H1 (cell line): ENCODE measurements at regions not wholly inside any gene's neighbourhood (a gene's known extent, or its start where the extent isn't known, plus 50 kb on each side); places are given as distances from the start of the nearest gene placed in this dataset.

Experiments
- CTCF ChIA-PET: fragments of 300-600 bp; sonication (Branson Sonifier 250); formaldehyde crosslinking; loops from one replicate; lab custom pipeline; 2021; ENCODE audit not compliant: partially characterized antibody; lab: Charles Lee
- POLR2A ChIA-PET: fragments of 300-600 bp; sonication (Branson Sonifier 250); formaldehyde crosslinking; loops from one replicate; lab custom pipeline; 2021; ENCODE audit warnings: inconsistent platforms; ENCODE audit not compliant: partially characterized antibody; lab: Charles Lee
- DNase-seq, 2 experiments: peaks; one replicate each; pipeline versions ENCODE4 v3.0.0 to v3.0.0-alpha.2; 2010 to 2022; ENCODE audit warnings: low spot score in 2 of 2, low read depth in 1 of 2, mixed read lengths in 1 of 2
- FAIRE-seq: peaks from 2 replicates; lab custom pipeline; 2011; peaks lifted over from hg19 to GRCh38; lab: Jason Lieb, UNC
- H2AFZ ChIP-seq: 2 replicates; pipeline ENCODE4 v1.8.1; 2012; ENCODE audit warnings: low read length, inconsistent platforms
- H2AK5ac ChIP-seq: 2 replicates; pipeline ENCODE4 v1.6.1; 2013; ENCODE audit warnings: low read depth, low read length
- H2BK120ac ChIP-seq: replicated peaks from 2 replicates; pipeline ENCODE3; 2013; ENCODE audit warnings: low read depth, low read length, inconsistent platforms
- H2BK12ac ChIP-seq: 2 replicates; pipeline ENCODE4 v1.6.1; 2013; ENCODE audit warnings: low read depth, low read length
- H2BK15ac ChIP-seq: 2 replicates; pipeline ENCODE4 v1.6.1; 2013; ENCODE audit warnings: low read length
- H2BK20ac ChIP-seq: 2 replicates; pipeline ENCODE4 v1.6.1; 2013; ENCODE audit warnings: low read length
- H2BK5ac ChIP-seq: 2 replicates; pipeline ENCODE4 v1.6.1; 2013; ENCODE audit warnings: low read depth, low read length
- H3K14ac ChIP-seq: 2 replicates; pipeline ENCODE4 v1.6.1; 2013; ENCODE audit warnings: inconsistent platforms; ENCODE audit not compliant: insufficient read length
- H3K18ac ChIP-seq: 2 replicates; pipeline ENCODE4 v1.6.1; 2013; ENCODE audit warnings: low read length; ENCODE audit errors: extremely low read depth
- H3K23ac ChIP-seq: 2 replicates; pipeline ENCODE4 v1.6.1; 2013; ENCODE audit warnings: inconsistent platforms; ENCODE audit not compliant: insufficient read length
- H3K23me2 ChIP-seq: 2 replicates; pipeline ENCODE4 v1.6.1; 2013; ENCODE audit warnings: low read depth, low read length
- H3K27ac ChIP-seq: 2 replicates; pipeline ENCODE4 v1.6.1; 2011; ENCODE audit warnings: low read depth, low read length, inconsistent platforms
- H3K27me3 ChIP-seq, 4 experiments: replicated peaks in 1 of 4; 1 replicate in 1 of 4; 2 replicates in 3 of 4; pipeline versions ENCODE4 v1.6.1 to v1.8.1; 2011 to 2013; ENCODE audit warnings: low read length in 3 of 4, mild to moderate bottlenecking in 3 of 4, inconsistent platforms in 2 of 4, mixed read lengths in 2 of 4, moderate library complexity in 1 of 4; ENCODE audit not compliant: control insufficient read depth in 3 of 4, insufficient read depth in 3 of 4; ENCODE audit errors: extremely low read depth in 1 of 4
- H3K36me3 ChIP-seq, 4 experiments: 2 replicates each; pipeline versions ENCODE4 v1.6.1 to v1.8.1; 2011 to 2013; ENCODE audit warnings: mild to moderate bottlenecking in 4 of 4, low read length in 3 of 4, moderate library complexity in 2 of 4, control low read depth in 1 of 4, inconsistent platforms in 1 of 4; ENCODE audit not compliant: insufficient read depth in 4 of 4, control insufficient read depth in 2 of 4
- H3K4ac ChIP-seq: replicated peaks from 2 replicates; pipeline ENCODE3; 2013; ENCODE audit warnings: low read length, low read depth, mixed read lengths, inconsistent platforms; ENCODE audit not compliant: insufficient read length
- H3K4me1 ChIP-seq, 4 experiments: replicated peaks in 1 of 4; 1 replicate in 1 of 4; 2 replicates in 3 of 4; pipeline versions ENCODE4 v1.6.1 to v1.8.1; 2011 to 2013; ENCODE audit warnings: low read length in 3 of 4, inconsistent platforms in 2 of 4, mixed read lengths in 1 of 4; ENCODE audit not compliant: insufficient read depth in 4 of 4, control insufficient read depth in 3 of 4
- H3K4me2 ChIP-seq, 2 experiments: 2 replicates each; pipeline versions ENCODE4 v1.6.1 to v1.8.1; 2011 to 2013; ENCODE audit warnings: low read depth in 2 of 2, low read length in 2 of 2, control low read depth in 1 of 2, inconsistent platforms in 1 of 2, mild to moderate bottlenecking in 1 of 2; ENCODE audit not compliant: insufficient read depth in 1 of 2
- H3K4me3 ChIP-seq, 4 experiments: fragments of 200-600, 300-600 bp in 1 of 4; sonication (generic), shearing (Covaris generic), sonication (Bioruptor Twin) in 1 of 4; 2 replicates each; pipeline versions ENCODE4 v1.5.1 to v1.8.1; 2011 to 2016; ENCODE audit warnings: low read length in 4 of 4, low read depth in 3 of 4, control low read depth in 2 of 4, inconsistent platforms in 2 of 4, mild to moderate bottlenecking in 2 of 4, mixed read lengths in 1 of 4, moderate library complexity in 1 of 4; ENCODE audit not compliant: insufficient read depth in 2 of 4; ENCODE audit errors: extremely low read depth in 1 of 4
- H3K56ac ChIP-seq: replicated peaks from 2 replicates; pipeline ENCODE3; 2013; ENCODE audit warnings: low read depth, mild to moderate bottlenecking, mixed read lengths, low read length, inconsistent platforms; ENCODE audit not compliant: insufficient read length
- H3K79me1 ChIP-seq: 2 replicates; pipeline ENCODE4 v1.6.1; 2013; ENCODE audit warnings: low read depth, low read length, control low read depth
- H3K79me2 ChIP-seq, 2 experiments: 2 replicates each; pipeline versions ENCODE4 v1.6.1 to v1.8.1; 2012 to 2013; ENCODE audit warnings: low read length in 2 of 2, mild to moderate bottlenecking in 2 of 2, inconsistent platforms in 1 of 2; ENCODE audit not compliant: insufficient read depth in 2 of 2, control insufficient read depth in 1 of 2
- H3K9ac ChIP-seq, 4 experiments: replicated peaks in 1 of 4; 1 replicate in 1 of 4; 2 replicates in 3 of 4; pipeline versions ENCODE4 v1.6.1 to v1.8.1; 2011 to 2013; ENCODE audit warnings: low read depth in 3 of 4, low read length in 3 of 4, control low read depth in 2 of 4, mild to moderate bottlenecking in 2 of 4, moderate library complexity in 2 of 4, inconsistent platforms in 1 of 4; ENCODE audit errors: extremely low read depth in 1 of 4
- H3K9me3 ChIP-seq, 2 experiments: 2 replicates each; pipeline versions ENCODE4 v1.6.1 to v1.8.1; 2012 to 2013; ENCODE audit warnings: mild to moderate bottlenecking in 2 of 2, moderate library complexity in 2 of 2, control low read depth in 1 of 2, inconsistent platforms in 1 of 2, low read depth in 1 of 2, low read length in 1 of 2, mixed read lengths in 1 of 2; ENCODE audit not compliant: insufficient read depth in 2 of 2
- H4K20me1 ChIP-seq, 2 experiments: replicated peaks in 1 of 2; 2 replicates each; pipeline versions ENCODE3 to v1.8.1; 2011 to 2013; ENCODE audit warnings: inconsistent platforms in 2 of 2, low read length in 2 of 2, mild to moderate bottlenecking in 1 of 2; ENCODE audit not compliant: insufficient read depth in 2 of 2, control insufficient read depth in 1 of 2
- H4K5ac ChIP-seq: 2 replicates; pipeline ENCODE4 v1.6.1; 2013; ENCODE audit warnings: low read length, low read depth, mixed read lengths, inconsistent platforms; ENCODE audit not compliant: insufficient read length
- H4K8ac ChIP-seq: 2 replicates; pipeline ENCODE4 v1.8.0; 2013; ENCODE audit warnings: mild to moderate bottlenecking, moderate library complexity, low read length, inconsistent platforms; ENCODE audit not compliant: insufficient read depth; ENCODE audit errors: extremely low read depth
- H4K91ac ChIP-seq: replicated peaks from 2 replicates; pipeline ENCODE3; 2013; ENCODE audit warnings: low read length, mixed read lengths, inconsistent platforms; ENCODE audit not compliant: insufficient read length
- ASH2L ChIP-seq: fragments of 200-600, 300-600 bp; sonication (generic); IDR thresholded peaks from one replicate; pipeline ENCODE4 v1.7.1; 2017; ENCODE audit warnings: low read length
- BRCA1 ChIP-seq: IDR thresholded peaks from 2 replicates; pipeline ENCODE4 v1.6.1; 2012; ENCODE audit warnings: low read depth, low read length, improper control_type of control experiment
- CHD1 ChIP-seq: IDR thresholded peaks from 2 replicates; pipeline ENCODE4 v1.6.1; 2012; ENCODE audit warnings: low read depth, low read length, improper control_type of control experiment
- EGR1 ChIP-seq: IDR thresholded peaks from 2 replicates; pipeline ENCODE4 v1.6.1; 2011; ENCODE audit warnings: low read depth, low read length, borderline replicate concordance
- JUND ChIP-seq: IDR thresholded peaks from 2 replicates; pipeline ENCODE4 v1.6.1; 2011; ENCODE audit warnings: mild to moderate bottlenecking, improper control_type of control experiment, low read length
- POLR2A ChIP-seq, 2 experiments: IDR thresholded peaks; 1 replicate in 1 of 2; 2 replicates in 1 of 2; pipeline ENCODE4 v1.6.1; 2011; ENCODE audit warnings: low read depth in 2 of 2, low read length in 2 of 2, mild to moderate bottlenecking in 2 of 2; ENCODE audit errors: control extremely low read depth in 1 of 2
- SIX5 ChIP-seq: IDR thresholded peaks from 2 replicates; pipeline ENCODE4 v1.6.1; 2011; ENCODE audit warnings: mild to moderate bottlenecking, low read depth, low read length
- SP2 ChIP-seq: IDR thresholded peaks from 2 replicates; pipeline ENCODE4 v1.6.1; 2012; ENCODE audit warnings: mild to moderate bottlenecking, low read length, inconsistent platforms
- SP4 ChIP-seq: IDR thresholded peaks from 2 replicates; pipeline ENCODE4 v1.6.1; 2012; ENCODE audit warnings: low read length, inconsistent platforms
- TAF7 ChIP-seq: optimal IDR thresholded peaks from 2 replicates; pipeline ENCODE3; 2011; ENCODE audit warnings: low read depth, mild to moderate bottlenecking, inconsistent platforms, low read length, moderate library complexity, borderline replicate concordance
- TCF12 ChIP-seq: IDR thresholded peaks from 2 replicates; pipeline ENCODE4 v1.6.1; 2011; ENCODE audit warnings: low read depth, mild to moderate bottlenecking, low read length
- USF2 ChIP-seq: IDR thresholded peaks from 2 replicates; pipeline ENCODE4 v1.6.1; 2011; ENCODE audit warnings: low read length, improper control_type of control experiment
- ZNF274 ChIP-seq: IDR thresholded peaks from 2 replicates; pipeline ENCODE4 v1.7.0; 2012; ENCODE audit warnings: low read length, borderline replicate concordance; ENCODE audit errors: extremely low read depth
- WGBS, 2 experiments: shearing (Covaris generic) in 1 of 2; methylation state at CpG; one replicate each; pipeline versions ENCODE4 v1.1.6 to v1.1.7; 2013 to 2015; ENCODE audit warnings: low lambda C conversion rate in 2 of 2, mixed read lengths in 2 of 2, inconsistent platforms in 1 of 2, low coverage in 1 of 2, missing lambda C conversion rate in 1 of 2; ENCODE audit not compliant: insufficient replicate concordance in 2 of 2, insufficient coverage in 1 of 2, insufficient read length in 1 of 2; ENCODE audit errors: extremely low coverage in 1 of 2, missing lambda C conversion rate in 1 of 2; 5-methylcytosine and 5-hydroxymethylcytosine counted together
- TF ChIP-seq, protein P1 (sequence below): IDR thresholded peaks from 2 replicates; pipeline ENCODE4 v1.6.1; 2012; ENCODE audit warnings: inconsistent platforms

GRCh38 chr5:3929799-3930198 is 334.2 kb downstream of the IRX1 start:
- no peaks in the 10 kb centered on the region for H4K20me1 ChIP-seq
- H3K18ac ChIP-seq = no peak overlapping the region
- H3K14ac ChIP-seq = no peak overlapping the region
- FAIRE-seq = no peak
- H3K9ac ChIP-seq = no peak overlapping the region
- no peak overlapping the region for H2BK120ac ChIP-seq
- H3K4me1 ChIP-seq = no peaks in the 10 kb centered on the region
- H3K4me2 ChIP-seq = no peak overlapping the region
- no peak overlapping the region for H2AFZ ChIP-seq
- H3K79me2 ChIP-seq = no peaks in the 10 kb centered on the region
- no peaks in the 10 kb centered on the region for H3K79me1 ChIP-seq
- H3K36me3 ChIP-seq = no peaks in the 10 kb centered on the region
- POLR2A ChIA-PET = no interaction called here
- H3K27ac ChIP-seq = no peak overlapping the region
- no peak overlapping the region for H2BK5ac ChIP-seq
- no peak overlapping the region for H3K4ac ChIP-seq
- no peaks in the 10 kb centered on the region for H3K27me3 ChIP-seq
- H4K8ac ChIP-seq = no peak overlapping the region
- H4K5ac ChIP-seq = no peak overlapping the region
- CTCF ChIA-PET = no interaction called here
- no peak overlapping the region for H3K4me3 ChIP-seq
- no peak overlapping the region for H2BK20ac ChIP-seq
- TF ChIP-seq, protein P1, sequence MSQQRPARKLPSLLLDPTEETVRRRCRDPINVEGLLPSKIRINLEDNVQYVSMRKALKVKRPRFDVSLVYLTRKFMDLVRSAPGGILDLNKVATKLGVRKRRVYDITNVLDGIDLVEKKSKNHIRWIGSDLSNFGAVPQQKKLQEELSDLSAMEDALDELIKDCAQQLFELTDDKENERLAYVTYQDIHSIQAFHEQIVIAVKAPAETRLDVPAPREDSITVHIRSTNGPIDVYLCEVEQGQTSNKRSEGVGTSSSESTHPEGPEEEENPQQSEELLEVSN = no peak
- no peak for TF ChIP-seq SP4
- no peak for TF ChIP-seq TCF12
- no peak for TF ChIP-seq EGR1
- no peak for TF ChIP-seq ASH2L
- no peak for TF ChIP-seq ZNF274
- TF ChIP-seq SP2 = no peak
- no peak for TF ChIP-seq JUND
- TF ChIP-seq USF2 = no peak
- TF ChIP-seq SIX5 = no peak
- no peak for TF ChIP-seq BRCA1
- no peak for TF ChIP-seq TAF7
- TF ChIP-seq POLR2A (IDR thresholded peaks at IDR 0.05; ENCODE audit: control extremely low read depth in 1 of 2, low read depth in 2 of 2, low read length in 2 of 2) = no peak
- no peak for TF ChIP-seq CHD1
- no peak overlapping the region for H2BK12ac ChIP-seq
- H2BK15ac ChIP-seq = no peak overlapping the region
- no peaks in the 10 kb centered on the region; the same call in 1 of the 2 replicates for H3K23me2 ChIP-seq
- no peak overlapping the region for H4K91ac ChIP-seq
- no peaks in the 10 kb centered on the region for H3K9me3 ChIP-seq
- DNase-seq = no peak
- no peak overlapping the region for H3K56ac ChIP-seq
- H2AK5ac ChIP-seq = no peak overlapping the region
- no peak overlapping the region for H3K23ac ChIP-seq
- WGBS, 2 experiments = 94% methylated on average over 6 of the region's 6 CpGs; no CpG with 5 or more reads in 1 of the 2 experiments
